NCI-H1436 (cell line): ENCODE measurements at regions not wholly inside any gene's neighbourhood (a gene's known extent, or its start where the extent isn't known, plus 50 kb on each side); places are given as distances from the start of the nearest gene placed in this dataset.
"Not testable (repeated sequence)": the region's sequence is repeated elsewhere in the genome, so short reads cannot be mapped to it uniquely, and the experiment has no call there.

Experiments
- DNase-seq: peaks from one replicate; lab custom pipeline; 2025; lab: John Stamatoyannopoulos, UW

- DNase-seq = no peak
Measured at GRCh38 chr2:66103581-66103980, 331.3 kb upstream of the MEIS1 start.

- DNase-seq = peak; percentile 31
Measured at GRCh38 chr2:66101206-66101605, 333.7 kb upstream of the MEIS1 start.

GRCh38 chr2:66095820-66096345, 339.0 kb upstream of the MEIS1 start:
- no peak for DNase-seq

- not testable (repeated sequence) for DNase-seq
Measured at GRCh38 chr2:66094689-66095088, 340.2 kb upstream of the MEIS1 start.

- DNase-seq = no peak
Measured at GRCh38 chr2:66093371-66093770, 341.6 kb upstream of the MEIS1 start.

GRCh38 chr2:66084948-66085590, 349.9 kb upstream of the MEIS1 start:
- no peak for DNase-seq

GRCh38 chr2:66082581-66082980, 352.3 kb upstream of the MEIS1 start:
- DNase-seq = no peak

GRCh38 chr2:66080127-66080526, 354.8 kb upstream of the MEIS1 start:
- no peak for DNase-seq

GRCh38 chr2:66073172-66073571, 361.8 kb upstream of the MEIS1 start:
- no peak for DNase-seq

- DNase-seq = no peak
Measured at GRCh38 chr2:66070721-66071602, 364.0 kb upstream of the MEIS1 start.

GRCh38 chr2:66069937-66070720, 364.8 kb upstream of the MEIS1 start:
- no peak for DNase-seq

GRCh38 chr2:66066032-66066431, 368.9 kb upstream of the MEIS1 start:
- no peak for DNase-seq

GRCh38 chr2:66059332-66059731, 375.6 kb upstream of the MEIS1 start:
- no peak for DNase-seq

- DNase-seq = no peak
Measured at GRCh38 chr2:66058675-66059074, 376.2 kb upstream of the MEIS1 start.

- DNase-seq = no peak
Measured at GRCh38 chr2:66057844-66058243, 377.1 kb upstream of the MEIS1 start.

- no peak for DNase-seq
Measured at GRCh38 chr2:66050392-66050791, 384.5 kb upstream of the MEIS1 start.

GRCh38 chr2:66048667-66049066, 386.3 kb upstream of the MEIS1 start:
- no peak for DNase-seq

GRCh38 chr2:66041902-66042657, 392.8 kb upstream of the MEIS1 start:
- DNase-seq = no peak

- DNase-seq = no peak
Measured at GRCh38 chr2:66036948-66037347, 398.0 kb upstream of the MEIS1 start.

GRCh38 chr2:66034467-66034866, 400.5 kb upstream of the MEIS1 start:
- no peak for DNase-seq

- no peak for DNase-seq
Measured at GRCh38 chr2:66032226-66032775, 402.6 kb upstream of the MEIS1 start.
